K562 (cell line): ENCODE measurements at regions not wholly inside any gene's neighbourhood (a gene's known extent, or its start where the extent isn't known, plus 50 kb on each side); places are given as distances from the start of the nearest gene placed in this dataset.

ENCODE experiments used
- ATAC-seq: fragments of 200-7000 bp; cut with Tn5 transposase; 3 replicates; pipeline ENCODE4 v1.9.1; 2020; ENCODE audit warnings: moderate library complexity
- BruUV-seq: library from RNA; stranded (reverse); fragments of 400-500 nt; replicated peaks from 2 replicates; lab custom pipeline; 2021; lab: Mats Ljungman, UMichigan
- CTCF ChIA-PET: fragments of 300-600 bp; formaldehyde crosslinking; extraction: SDS; loops from one replicate; lab custom pipeline; 2021; ENCODE audit warnings: low intra/inter-chr PET ratio; lab: Yijun Ruan, JAX
- POLR2A ChIA-PET: fragments of 300-600, 350-650 bp; sonication (Branson Sonifier 250); formaldehyde crosslinking; extraction: SDS; loops from one replicate; lab custom pipeline; 2021; ENCODE audit warnings: antibody characterized with exemption, inconsistent platforms; lab: Yijun Ruan, JAX
- DNase-seq, 4 experiments: peaks; one replicate each; pipeline versions ENCODE4 v3.0.0 to v3.0.0-alpha.2; 2011 to 2018; ENCODE audit warnings: low spot score in 3 of 4, mixed read lengths in 3 of 4; ENCODE audit errors: extremely low read depth in 1 of 4
- FAIRE-seq: peaks from 2 replicates; lab custom pipeline; 2011; peaks lifted over from hg19 to GRCh38; lab: Jason Lieb, UNC
- H2AFZ ChIP-seq: 2 replicates; pipeline ENCODE4 v1.6.0; 2011; ENCODE audit warnings: low read depth, low read length, control low read depth, inconsistent platforms
- H3K27ac ChIP-seq: fragments of 200-600 bp; 3 replicates; pipeline ENCODE4 v1.8.0; 2011; ENCODE audit warnings: low read depth, mild to moderate bottlenecking, control low read depth, inconsistent platforms, low read length, moderate library complexity, mixed read lengths; ENCODE audit errors: extremely low read depth
- H3K27me3 ChIP-seq, 2 experiments: fragments of 300-600 bp in 1 of 2; 2 replicates in 1 of 2; 3 replicates in 1 of 2; pipeline versions ENCODE4 v1.6.0 to v1.8.0; 2011; ENCODE audit warnings: inconsistent platforms in 2 of 2, low read length in 2 of 2, mild to moderate bottlenecking in 1 of 2, mixed read lengths in 1 of 2, moderate library complexity in 1 of 2; ENCODE audit not compliant: control insufficient read depth in 2 of 2, insufficient read depth in 2 of 2
- H3K36me3 ChIP-seq: fragments of 300-600 bp; 3 replicates; pipeline ENCODE4 v1.8.0; 2011; ENCODE audit warnings: mild to moderate bottlenecking, low read length, inconsistent platforms; ENCODE audit not compliant: control insufficient read depth, insufficient read depth
- H3K4me1 ChIP-seq, 2 experiments: fragments of 200-600 bp in 1 of 2; replicated peaks in 1 of 2; 2 replicates in 1 of 2; 3 replicates in 1 of 2; pipeline versions ENCODE4 v1.5.1 to v1.8.0; 2011; ENCODE audit warnings: inconsistent platforms in 2 of 2, low read length in 2 of 2, mild to moderate bottlenecking in 1 of 2, mixed read lengths in 1 of 2, moderate library complexity in 1 of 2; ENCODE audit not compliant: control insufficient read depth in 2 of 2, insufficient read depth in 2 of 2
- H3K4me2 ChIP-seq: 2 replicates; pipeline ENCODE4 v1.6.1; 2011; ENCODE audit warnings: low read length, control low read depth, inconsistent platforms, mixed read lengths; ENCODE audit not compliant: insufficient read depth
- H3K4me3 ChIP-seq: fragments of 200-600 bp; sonication (generic), shearing (Covaris generic); 2 replicates; pipeline ENCODE4 v1.5.1; 2016; ENCODE audit warnings: control low read depth, inconsistent platforms
- H3K79me2 ChIP-seq: fragments of 200-600 bp; 3 replicates; pipeline ENCODE4 v1.8.0; 2011; ENCODE audit warnings: low read length, inconsistent platforms; ENCODE audit not compliant: control insufficient read depth, insufficient read depth
- H3K9ac ChIP-seq, 2 experiments: 2 replicates each; pipeline versions ENCODE4 v1.6.0 to v1.6.1; 2011; ENCODE audit warnings: low read depth in 2 of 2, low read length in 2 of 2, control low read depth in 1 of 2, inconsistent platforms in 1 of 2, mild to moderate bottlenecking in 1 of 2, mixed read lengths in 1 of 2; ENCODE audit not compliant: insufficient read depth in 1 of 2
- H3K9me1 ChIP-seq: one replicate; pipeline ENCODE4 v1.6.0; 2011; ENCODE audit warnings: inconsistent platforms, mild to moderate bottlenecking, low read length, moderate library complexity; ENCODE audit not compliant: control insufficient read depth, insufficient read depth
- H3K9me3 ChIP-seq: replicated peaks from 2 replicates; pipeline ENCODE4 v1.5.1; 2011; ENCODE audit warnings: low read depth, low read length, inconsistent platforms; ENCODE audit not compliant: control insufficient read depth, insufficient read depth
- H4K20me1 ChIP-seq: replicated peaks from 2 replicates; pipeline ENCODE4 v1.6.1; 2011; ENCODE audit warnings: low read length, inconsistent platforms, mixed read lengths; ENCODE audit not compliant: control insufficient read depth, insufficient read depth
- ARID4B ChIP-seq: sonication (generic); formaldehyde crosslinking; IDR thresholded peaks from 2 replicates; pipeline ENCODE4 v1.8.0; 2022; ENCODE audit warnings: mild to moderate bottlenecking, missing genetic modification reagents
- BRD4 ChIP-seq: fragments of 200-600 bp; sonication (generic); IDR thresholded peaks from 2 replicates; pipeline ENCODE4 v1.6.1; 2017; ENCODE audit warnings: inconsistent platforms
- BRD9 ChIP-seq: fragments of 450-650 bp; IDR thresholded peaks from 2 replicates; pipeline ENCODE4 v1.6.1; 2018; ENCODE audit warnings: low read depth; ENCODE audit not compliant: partially characterized antibody
- EHMT2 ChIP-seq: fragments of 450-650 bp; IDR thresholded peaks from 2 replicates; pipeline ENCODE4 v1.6.1; 2018; ENCODE audit warnings: antibody characterized with exemption
- MXD1 ChIP-seq: fragments of 250-450 bp; sonication (Bioruptor Pico); IDR thresholded peaks from 2 replicates; pipeline ENCODE4 v1.8.0; 2021; ENCODE audit warnings: borderline replicate concordance, mild to moderate bottlenecking, moderate library complexity; ENCODE audit not compliant: poor library complexity, severe bottlenecking
- NKRF ChIP-seq: fragments of 450-650 bp; IDR thresholded peaks from 2 replicates; pipeline ENCODE4 v1.6.1; 2016; ENCODE audit warnings: borderline replicate concordance
- RBM17 ChIP-seq: fragments of 200-400 bp; formaldehyde crosslinking; IDR thresholded peaks from 2 replicates; pipeline ENCODE4 v1.6.1; 2017; ENCODE audit warnings: low read depth, mild to moderate bottlenecking, low read length, borderline replicate concordance
- XRCC3 ChIP-seq: fragments of 450-650 bp; IDR thresholded peaks from 2 replicates; pipeline ENCODE4 v1.6.1; 2017; ENCODE audit warnings: mild to moderate bottlenecking, moderate library complexity
- ZNF766 ChIP-seq: fragments of 200-800 bp; sonication (Bioruptor generic); conservative IDR thresholded peaks from 2 replicates; pipeline ENCODE4 v1.6.1; 2016; ENCODE audit warnings: missing genetic modification characterization, missing compliant biosample characterization
- ZNF780A ChIP-seq: fragments of 250-450 bp; sonication (Bioruptor Pico); IDR thresholded peaks from 2 replicates; pipeline ENCODE4 v1.5.0; 2021; ENCODE audit warnings: mild to moderate bottlenecking
- WGBS: fragments of 100-300 bp; shearing (Covaris generic); methylation state at CpG from one replicate; pipeline ENCODE4 v1.1.6; 2016; ENCODE audit warnings: low coverage, mixed read lengths; ENCODE audit not compliant: insufficient coverage; ENCODE audit errors: missing lambda C conversion rate; 5-methylcytosine and 5-hydroxymethylcytosine counted together
- in situ Hi-C: fragments of 300-500 bp; cut with MboI; formaldehyde crosslinking; loops from 4 replicates; pipeline ENCODE4 v1.15.0; 2018; ENCODE audit warnings: inconsistent platforms, mixed read lengths
- intact Hi-C: fragments of 100-400 bp; cut with micrococcal nuclease; formaldehyde crosslinking; loops from 2 replicates; pipeline ENCODE4 v1.14.2; 2022

GRCh38 chr1:201742476-201742875 is 86.5 kb upstream of the IPO9 start:
- Histone ChIP-seq H3K9me3 (no peaks in the 10 kb centered on the region), H3K79me2 (no peaks in the 10 kb centered on the region), H2AFZ (no peak overlapping the region), H3K4me1 (peaks cover 0 to 14% of the 10 kb centered on the region in 2 experiments; a peak in 3 of 5 replicates), H3K4me3 (no peak overlapping the region), H3K9ac (no peak overlapping the region), H3K9me1 (no peaks in the 10 kb centered on the region), H3K27me3 (peaks cover 17 to 45% of the 10 kb centered on the region in 2 experiments), H3K36me3 (no peaks in the 10 kb centered on the region), H3K4me2 (no peak overlapping the region), H4K20me1 (peaks cover 17% of the 10 kb centered on the region), H3K27ac (no peak overlapping the region)
- in situ Hi-C loops (no loop called here), intact Hi-C loops (no loop called here)
- POLR2A ChIA-PET: interaction anchor here (0.7 kb wide), 1 partner anchor 261 kb away, joined by 3 read pairs; no protein-coding TSS in a partner anchor
- CTCF ChIA-PET: no interaction called here
- no peak for TF ChIP-seq ZNF780A
- no peak for TF ChIP-seq EHMT2
- TF ChIP-seq XRCC3: no peak
- no peak for TF ChIP-seq MXD1
- no peak for TF ChIP-seq RBM17
- no peak for TF ChIP-seq NKRF
- no peak for TF ChIP-seq BRD4
- TF ChIP-seq BRD9: no peak
- no peak for TF ChIP-seq ZNF766
- no peak for TF ChIP-seq ARID4B
- FAIRE-seq (no peak), ATAC-seq (no peak), DNase-seq (no peak)
- 17% methylated on average over 6 of the region's 6 CpGs for WGBS
- BruUV-seq: no TSS peak
